ENCODE measurements at regions not wholly inside any gene's neighbourhood (a gene's known extent, or its start where the extent isn't known, plus 50 kb on each side); places are given as distances from the start of the nearest gene placed in this dataset.

DNA sequence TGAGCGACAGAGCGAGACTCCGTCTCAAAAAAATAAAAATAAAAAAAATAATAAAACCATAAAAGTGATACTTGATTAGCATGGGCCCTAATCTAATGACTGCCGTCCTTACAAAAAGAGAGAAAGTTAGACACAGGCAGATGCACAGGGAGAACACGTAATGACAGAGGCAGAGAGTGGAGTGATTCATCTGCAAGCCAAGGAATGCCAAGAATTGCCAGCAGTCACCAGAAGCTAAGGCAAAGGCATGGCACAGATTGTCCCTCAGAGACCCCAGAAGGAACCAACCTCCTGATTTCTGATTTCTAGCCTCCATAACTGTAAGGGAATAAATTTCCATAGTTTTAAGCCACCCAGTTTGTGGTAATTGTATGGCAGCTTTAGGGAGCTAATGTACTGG is 79.6 kb upstream of the FREM1 start:
- TF ChIP-seq, protein P1, sequence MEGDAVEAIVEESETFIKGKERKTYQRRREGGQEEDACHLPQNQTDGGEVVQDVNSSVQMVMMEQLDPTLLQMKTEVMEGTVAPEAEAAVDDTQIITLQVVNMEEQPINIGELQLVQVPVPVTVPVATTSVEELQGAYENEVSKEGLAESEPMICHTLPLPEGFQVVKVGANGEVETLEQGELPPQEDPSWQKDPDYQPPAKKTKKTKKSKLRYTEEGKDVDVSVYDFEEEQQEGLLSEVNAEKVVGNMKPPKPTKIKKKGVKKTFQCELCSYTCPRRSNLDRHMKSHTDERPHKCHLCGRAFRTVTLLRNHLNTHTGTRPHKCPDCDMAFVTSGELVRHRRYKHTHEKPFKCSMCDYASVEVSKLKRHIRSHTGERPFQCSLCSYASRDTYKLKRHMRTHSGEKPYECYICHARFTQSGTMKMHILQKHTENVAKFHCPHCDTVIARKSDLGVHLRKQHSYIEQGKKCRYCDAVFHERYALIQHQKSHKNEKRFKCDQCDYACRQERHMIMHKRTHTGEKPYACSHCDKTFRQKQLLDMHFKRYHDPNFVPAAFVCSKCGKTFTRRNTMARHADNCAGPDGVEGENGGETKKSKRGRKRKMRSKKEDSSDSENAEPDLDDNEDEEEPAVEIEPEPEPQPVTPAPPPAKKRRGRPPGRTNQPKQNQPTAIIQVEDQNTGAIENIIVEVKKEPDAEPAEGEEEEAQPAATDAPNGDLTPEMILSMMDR (IDR thresholded peaks at IDR 0.05; ENCODE audit: insufficient read depth, low read length, poor library complexity, severe bottlenecking): no peak
- no peak for TF ChIP-seq EZH2phosphoT487 (conservative IDR thresholded peaks at IDR 0.05; ENCODE audit: low read length)

Measured in SU-DHL-6 (cell line).